NCI-H1694 (cell line): ENCODE measurements at regions not wholly inside any gene's neighbourhood (a gene's known extent, or its start where the extent isn't known, plus 50 kb on each side); places are given as distances from the start of the nearest gene placed in this dataset.
"Not testable (repeated sequence)": the region's sequence is repeated elsewhere in the genome, so short reads cannot be mapped to it uniquely, and the experiment has no call there.

Source experiments
- DNase-seq: peaks from one replicate; lab custom pipeline; 2025; lab: John Stamatoyannopoulos, UW

DNA sequence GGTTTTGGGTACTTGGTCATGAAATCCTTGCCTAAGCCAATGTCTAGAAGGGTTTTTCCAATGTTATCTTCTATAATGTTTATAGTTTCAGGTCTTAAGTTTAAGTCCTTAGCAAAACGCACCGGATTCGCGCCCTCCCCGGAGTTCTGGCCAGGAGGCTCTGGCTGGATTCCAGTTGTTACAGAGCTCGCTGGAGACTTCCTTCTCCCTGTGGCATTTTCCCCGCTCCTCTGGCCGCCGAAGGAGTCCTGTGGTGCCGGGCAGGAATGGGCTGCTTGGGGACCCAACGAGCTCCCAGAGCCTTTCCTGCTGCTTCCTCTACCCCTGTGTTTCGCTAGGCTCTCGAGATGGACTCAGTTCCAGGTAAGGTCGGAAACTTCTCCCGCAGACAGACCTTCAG, 335.9 kb downstream of the AEBP2 start:
- no peak for DNase-seq

DNA sequence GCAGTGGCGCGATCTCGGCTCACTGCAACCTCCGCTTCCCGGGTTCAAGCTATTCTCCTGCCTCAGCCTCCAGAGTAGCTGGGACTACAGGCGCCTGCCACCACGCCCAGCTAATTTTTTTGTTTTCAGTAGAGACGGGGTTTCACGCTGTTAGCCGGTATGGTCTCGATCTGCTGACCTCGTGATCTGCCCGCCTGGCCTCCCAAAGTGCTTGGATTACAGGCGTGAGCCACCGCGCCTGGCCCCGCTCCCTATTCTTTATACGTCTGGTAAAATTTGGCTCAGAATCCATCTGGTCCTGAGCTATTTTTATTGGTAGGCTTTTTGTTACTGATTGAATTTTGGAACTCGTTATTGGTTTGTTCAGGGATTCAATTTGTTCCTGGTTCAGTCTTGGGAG, 336.7 kb downstream of the AEBP2 start:
- DNase-seq = not testable (repeated sequence)

DNA sequence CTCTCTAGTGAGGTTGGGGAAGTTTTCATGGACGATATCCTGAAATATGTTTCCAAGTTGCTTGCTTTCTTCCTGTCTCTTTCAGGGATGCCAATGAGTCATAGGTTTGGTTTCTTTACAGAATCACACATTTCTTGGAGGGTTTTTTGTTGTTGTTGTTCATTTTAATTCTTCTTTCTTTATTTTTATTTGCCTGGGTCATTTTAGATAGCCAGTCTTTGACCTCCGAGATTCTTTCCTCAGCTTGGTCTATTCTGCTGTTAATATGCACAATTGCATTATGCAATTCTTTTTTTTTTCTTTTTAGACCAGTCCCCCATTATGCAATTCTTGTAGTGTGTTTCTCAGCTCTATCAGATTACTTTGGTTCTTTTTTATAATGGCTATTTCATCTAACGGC, 338.9 kb downstream of the AEBP2 start:
- no peak for DNase-seq

DNA sequence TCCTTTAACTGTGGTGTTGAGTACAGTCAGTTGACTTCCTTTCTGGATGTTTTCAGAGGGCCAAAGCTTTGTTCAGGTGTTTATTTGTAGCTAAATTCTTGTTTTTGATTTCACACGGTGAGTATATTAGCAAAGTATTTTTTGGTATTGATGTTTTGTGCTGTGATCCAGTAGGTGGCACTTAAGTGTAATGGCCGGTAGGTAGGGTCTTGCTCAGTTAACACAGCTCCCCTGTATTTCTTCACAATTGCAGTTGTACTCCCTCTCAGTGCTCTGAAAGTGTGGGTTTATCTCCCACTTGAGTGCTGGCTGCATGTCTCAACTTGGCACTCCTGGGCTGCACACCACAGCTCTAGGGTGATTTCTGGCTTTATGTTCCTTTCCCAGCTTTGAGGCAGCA, 339.5 kb downstream of the AEBP2 start:
- no peak for DNase-seq

DNA sequence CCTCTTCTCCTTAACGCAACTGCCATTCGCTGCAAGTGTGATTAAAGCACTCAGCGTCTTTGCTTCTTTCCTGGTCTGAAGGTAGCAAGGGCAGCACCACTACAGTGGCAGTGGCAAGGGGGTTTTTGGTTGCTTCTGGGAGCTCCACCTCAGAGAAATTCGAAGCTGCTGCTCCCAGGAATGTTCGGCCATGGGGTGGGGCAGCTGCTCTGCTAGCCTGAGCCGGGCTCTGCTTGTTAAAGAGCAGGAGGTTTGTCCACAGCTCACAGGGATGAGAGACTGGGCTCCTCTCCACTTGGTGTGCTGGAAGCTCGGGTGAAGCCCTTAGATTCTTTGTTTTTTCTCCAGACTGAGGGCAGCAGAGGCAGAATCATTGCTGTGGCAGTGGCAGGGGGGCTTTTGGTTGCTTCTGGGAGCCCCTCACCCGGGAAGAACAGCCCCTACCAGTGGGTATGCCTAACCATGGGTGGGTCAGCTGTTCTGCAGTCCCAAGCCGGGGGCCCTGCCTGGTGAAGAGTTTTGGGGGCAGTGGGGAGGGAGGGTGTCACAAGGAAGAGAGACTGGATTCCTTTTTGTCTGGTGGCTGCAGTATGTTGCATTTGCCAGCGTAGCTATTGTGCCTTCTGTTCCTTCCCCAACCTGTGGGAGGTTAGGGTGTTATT, 340.2 kb downstream of the AEBP2 start:
- DNase-seq = no peak

DNA sequence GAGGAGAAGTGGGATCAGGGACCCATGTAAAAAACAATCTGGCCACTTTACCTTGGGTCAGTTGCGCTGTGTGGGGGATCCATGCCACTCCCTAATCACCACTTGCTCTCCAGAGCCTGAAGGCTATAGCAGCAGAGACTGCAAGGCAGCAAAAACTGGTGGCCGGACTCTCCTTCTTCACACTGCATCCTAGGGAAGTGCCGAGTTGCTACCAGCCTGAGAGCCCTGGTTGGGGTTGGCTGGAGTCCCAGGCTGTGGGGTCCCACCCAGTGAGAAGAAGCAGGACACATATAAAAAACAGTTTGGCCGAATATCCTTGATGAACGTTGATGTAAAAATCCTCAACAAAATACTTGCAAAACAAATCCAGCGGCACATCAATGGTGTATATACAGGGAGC, 341.2 kb downstream of the AEBP2 start:
- no peak for DNase-seq

DNA sequence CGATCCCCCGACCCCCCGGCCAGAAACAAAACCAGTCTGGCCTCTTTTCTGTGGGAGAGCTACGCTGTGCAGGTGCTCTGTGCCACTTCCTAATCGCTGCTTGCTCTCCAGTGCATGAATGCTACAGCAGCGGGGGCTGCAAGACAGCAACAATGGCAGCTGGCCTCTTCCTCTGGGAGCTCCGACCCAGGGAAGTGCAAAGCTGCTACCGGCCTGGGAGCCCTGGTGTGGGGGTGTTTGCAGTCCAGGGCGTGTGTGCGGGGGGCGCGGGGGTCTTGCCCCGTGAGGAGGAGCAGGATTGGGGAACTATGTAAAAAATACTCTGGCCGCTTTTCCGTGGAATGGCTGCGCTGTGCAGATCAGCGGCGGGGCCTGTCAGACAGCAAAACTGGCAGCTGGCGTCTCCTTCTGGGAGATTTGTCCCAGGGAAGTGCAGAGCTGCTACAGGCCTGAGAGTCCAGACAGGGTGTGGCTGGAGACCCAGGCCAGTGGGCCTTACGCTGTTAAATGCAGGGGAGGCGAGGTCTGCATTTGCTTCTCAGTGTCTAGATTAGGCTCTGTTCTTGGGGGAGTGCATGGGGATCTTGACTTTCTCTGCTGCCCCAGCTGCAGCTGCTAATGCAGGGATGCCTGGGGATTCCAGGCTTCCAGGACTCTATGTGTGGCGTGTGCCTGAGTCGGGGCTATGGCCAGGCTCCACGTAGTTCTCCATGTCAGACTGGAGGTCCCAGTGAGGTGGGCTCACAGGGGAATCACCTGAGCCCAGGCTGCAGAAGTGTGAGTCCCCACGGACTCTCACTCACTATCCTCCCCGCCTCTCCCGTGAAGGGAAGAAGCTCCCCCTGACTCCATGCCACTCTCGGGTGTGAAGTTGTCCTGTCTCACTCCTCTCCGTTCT, 344.5 kb downstream of the AEBP2 start:
- DNase-seq = peak; percentile 14

DNA sequence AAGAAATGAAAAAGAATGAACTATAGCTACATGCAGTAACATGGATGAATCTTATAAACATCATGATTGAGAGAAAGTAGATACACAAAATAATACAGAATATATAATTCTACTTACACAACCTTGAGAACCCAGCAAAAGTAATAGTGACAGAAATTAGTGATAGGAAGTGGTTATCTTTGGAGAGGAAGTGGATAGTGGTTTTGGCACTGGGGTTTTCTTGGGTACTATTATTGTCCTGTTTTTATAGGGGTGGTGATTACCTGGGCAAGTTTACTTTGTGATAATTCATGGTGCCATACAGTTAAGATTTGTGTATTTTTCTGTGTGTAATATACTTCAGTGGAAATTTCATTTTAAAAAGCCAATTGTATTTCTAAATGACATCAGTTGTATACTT, 352.7 kb downstream of the AEBP2 start:
- no peak for DNase-seq

DNA sequence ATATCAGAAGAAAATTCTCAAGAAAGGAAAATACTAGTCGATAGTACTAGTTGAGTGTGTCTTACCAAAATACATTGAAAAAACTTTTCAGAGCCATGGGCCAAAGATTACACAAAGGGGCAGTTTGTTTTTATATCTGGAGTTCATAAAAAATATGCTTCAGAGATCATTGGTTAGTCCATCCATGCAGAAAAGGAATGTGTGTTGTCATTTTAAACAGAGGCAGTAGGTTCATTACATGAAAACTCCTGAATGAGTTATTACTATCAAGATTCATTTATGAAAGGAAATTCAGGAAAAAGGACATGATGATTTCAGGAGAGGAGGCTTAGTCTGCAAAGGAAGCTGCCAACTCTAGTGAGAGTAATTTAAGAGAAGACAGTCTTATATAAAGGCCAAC, 354.8 kb downstream of the AEBP2 start:
- no peak for DNase-seq

DNA sequence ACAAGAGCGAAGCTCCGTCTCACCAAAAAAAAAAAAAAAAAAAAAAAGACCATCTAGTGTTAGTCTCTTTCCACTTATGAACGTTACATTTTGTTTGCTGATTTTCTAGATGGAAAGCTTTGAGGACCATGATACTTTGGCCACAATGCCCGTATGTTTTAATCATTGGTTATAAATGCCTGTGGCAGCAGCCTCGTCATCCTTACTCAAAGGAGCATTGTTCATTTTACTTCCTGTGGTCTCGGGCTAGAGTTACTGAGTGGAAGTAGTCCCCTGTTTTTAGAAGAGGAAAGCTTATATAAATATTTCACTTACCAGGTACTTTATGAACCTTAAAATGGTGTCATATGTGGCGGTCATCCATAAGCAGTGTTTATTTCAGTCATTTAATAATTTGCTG, 359.9 kb downstream of the AEBP2 start:
- no peak for DNase-seq

DNA sequence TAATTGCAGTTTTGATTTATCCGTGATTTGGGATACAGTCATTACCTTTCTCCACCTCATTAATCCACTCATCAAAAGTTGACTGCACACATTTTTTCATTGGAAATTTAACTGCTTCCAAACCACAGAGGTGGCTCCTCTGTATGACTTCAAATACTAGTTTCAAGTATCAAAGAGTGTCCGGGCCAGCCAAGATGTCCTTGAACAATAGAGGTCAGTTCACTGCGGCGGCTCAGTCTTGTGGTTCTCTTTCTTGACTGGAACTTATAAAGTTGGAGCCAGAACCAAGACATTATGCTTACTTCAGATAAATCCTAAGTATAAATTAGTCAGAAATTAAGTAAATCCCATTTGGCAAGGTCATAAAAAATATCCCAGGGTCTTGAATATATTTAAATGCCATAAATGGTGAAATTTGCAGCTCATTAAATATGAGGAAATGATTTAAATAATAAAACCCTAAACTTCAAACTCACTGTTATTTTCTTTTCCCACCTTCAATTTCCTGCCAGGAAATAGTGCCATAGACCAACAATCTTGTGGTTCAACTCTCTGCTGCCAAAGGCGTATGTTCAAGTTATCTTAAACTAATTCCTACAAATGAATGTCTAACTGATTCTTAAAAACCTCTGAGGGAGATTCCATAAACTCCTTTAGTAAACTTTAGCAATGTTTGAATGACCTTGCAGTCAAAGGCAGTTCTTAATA, 360.8 kb downstream of the AEBP2 start:
- DNase-seq = no peak

DNA sequence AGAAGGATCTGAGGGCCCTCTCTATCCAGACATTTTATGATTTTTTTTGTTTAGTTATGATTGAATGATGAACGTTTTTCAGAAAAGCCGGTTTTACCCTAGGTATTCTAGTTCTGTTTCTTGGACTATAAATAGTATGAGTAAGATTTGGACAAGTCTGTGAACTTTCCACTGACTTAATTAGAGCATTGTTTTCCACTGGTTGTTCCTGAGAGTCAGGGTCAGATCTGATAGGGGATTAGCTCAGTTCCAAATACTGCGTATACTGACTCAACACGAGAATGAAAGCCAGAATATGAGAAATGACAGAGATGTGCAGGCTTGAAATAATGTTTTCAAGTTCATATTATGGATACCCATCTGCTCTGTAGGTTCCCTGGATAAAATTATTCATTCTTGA, 361.6 kb downstream of the AEBP2 start:
- no peak for DNase-seq

DNA sequence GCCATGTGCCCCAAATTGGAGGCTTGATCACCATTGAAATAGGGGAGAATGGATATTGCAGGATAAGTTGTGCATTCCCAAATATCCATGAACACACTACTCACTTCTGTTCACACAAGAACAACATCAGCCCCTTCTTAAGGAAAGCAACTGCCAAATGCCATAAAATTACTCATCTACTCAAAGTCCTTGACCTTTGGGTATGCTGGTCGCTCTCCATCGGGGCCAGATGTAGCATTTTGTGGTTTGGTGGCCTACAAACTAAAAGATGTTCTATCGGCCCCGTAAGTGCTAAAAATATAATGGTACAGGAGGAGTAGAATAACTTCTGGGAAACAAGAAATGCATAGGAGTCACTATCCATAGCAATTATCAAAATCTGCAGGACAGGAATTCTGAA, 362.6 kb downstream of the AEBP2 start:
- no peak for DNase-seq

DNA sequence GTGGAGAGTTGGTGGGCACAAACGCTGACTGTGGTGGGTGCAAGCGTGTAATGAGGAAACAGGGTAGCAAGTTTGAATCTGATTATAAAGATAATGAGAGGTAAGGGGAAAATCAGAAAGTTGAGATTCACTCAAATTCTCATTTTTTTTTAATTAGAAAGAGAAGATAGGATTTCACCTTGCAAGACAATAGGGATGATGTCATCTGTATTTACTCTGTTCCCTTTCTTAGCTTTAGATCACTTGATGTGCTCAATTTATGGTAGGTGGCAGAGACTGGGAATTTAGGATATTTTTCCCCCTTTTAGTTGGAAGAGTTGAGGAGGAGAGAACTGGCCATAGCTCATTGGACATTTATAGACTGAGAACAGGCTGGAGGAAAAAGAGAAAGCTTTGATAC, 363.6 kb downstream of the AEBP2 start:
- DNase-seq = no peak

DNA sequence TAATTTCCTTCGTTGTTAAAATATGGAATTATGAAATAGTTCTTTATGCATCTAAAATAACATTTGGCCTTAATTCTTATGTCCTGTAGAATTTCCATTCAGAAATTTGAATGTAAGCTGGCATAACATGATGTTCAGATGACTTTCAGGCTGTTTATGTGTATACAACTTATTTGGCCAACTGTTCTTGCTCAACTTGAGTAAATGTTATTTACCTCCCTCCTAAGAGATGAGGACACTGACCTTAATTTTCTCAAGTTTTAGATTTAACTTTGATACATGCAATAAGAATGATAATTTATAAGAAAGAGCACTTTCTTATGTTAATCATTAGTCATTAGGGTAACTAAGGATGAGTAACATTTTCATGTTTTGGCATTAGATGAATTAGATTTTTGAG, 365.4 kb downstream of the AEBP2 start:
- no peak for DNase-seq

DNA sequence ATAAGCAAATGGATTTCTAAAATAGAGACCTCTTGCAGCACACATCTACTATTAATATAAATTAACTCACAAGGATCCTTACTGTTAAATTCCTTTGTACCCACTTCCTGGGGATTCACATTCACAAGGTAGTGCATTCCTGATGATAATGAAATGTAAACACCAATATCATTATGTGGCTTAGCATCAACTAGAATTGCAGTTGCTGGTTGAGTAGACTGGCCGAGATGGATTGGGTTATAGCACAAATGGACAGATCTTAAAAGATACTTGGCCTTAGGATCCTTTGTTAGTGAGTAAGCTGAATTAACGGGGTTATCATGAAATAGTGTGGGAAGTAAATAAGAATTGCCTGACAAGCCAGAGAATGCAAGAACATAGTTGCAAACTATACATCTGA, 369.1 kb downstream of the AEBP2 start:
- DNase-seq = no peak

DNA sequence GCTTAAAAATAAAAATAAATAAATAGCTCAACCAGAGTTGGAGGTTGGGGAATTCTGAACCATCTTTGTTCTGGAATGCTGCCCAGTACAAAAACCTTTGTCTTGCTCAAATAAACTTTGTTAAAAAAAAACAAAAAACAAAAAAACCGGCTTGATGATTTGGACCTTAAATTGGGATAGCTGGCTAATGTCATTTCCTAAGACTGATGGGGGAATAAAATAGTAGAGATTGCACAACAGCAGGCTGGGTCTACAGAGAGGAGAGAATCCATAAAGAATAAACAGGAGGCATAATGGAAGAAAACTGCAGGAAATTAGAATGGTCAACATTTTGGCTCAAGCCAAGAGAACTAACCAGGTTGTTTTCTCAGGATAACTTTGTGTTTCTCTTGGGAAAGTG, 370.9 kb downstream of the AEBP2 start:
- no peak for DNase-seq

DNA sequence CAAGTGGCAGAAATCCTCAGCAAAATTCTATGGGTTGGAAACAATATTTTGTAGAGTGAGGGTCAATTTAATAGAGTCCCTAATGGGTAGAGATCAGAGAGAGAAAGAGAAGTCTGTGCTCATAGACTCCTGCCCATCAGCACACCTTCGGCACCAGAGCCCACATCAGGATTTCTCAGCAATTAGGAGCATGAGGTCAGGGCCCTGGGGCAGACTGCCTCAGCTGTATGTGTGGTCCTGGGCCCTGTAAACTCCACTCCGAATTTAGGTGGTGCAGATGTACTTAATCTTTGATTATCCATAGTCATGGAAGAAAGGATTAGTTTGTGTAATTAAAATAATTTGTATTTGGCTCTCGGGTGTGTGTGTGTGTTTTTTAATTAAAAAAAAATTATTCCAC, 372.6 kb downstream of the AEBP2 start:
- no peak for DNase-seq

DNA sequence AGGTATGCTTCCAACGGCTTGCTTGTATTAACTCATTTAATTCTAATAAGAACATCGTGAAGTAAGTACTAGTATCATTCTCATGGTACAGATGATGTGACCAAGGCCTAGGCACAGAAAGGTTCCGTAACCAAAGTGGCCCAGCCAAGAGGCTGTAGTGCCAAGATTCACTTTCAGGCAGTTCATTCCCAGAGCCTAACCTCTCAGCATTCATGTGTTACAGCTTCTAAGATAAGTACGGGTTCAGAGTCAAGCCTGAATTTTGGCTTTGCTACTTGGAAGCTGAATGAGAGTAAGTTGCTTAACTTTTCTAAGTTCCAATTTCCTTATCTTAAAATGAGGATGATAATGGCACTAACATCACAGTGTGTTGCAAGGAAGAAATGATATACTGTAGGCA, 379.9 kb downstream of the AEBP2 start:
- no peak for DNase-seq

DNA sequence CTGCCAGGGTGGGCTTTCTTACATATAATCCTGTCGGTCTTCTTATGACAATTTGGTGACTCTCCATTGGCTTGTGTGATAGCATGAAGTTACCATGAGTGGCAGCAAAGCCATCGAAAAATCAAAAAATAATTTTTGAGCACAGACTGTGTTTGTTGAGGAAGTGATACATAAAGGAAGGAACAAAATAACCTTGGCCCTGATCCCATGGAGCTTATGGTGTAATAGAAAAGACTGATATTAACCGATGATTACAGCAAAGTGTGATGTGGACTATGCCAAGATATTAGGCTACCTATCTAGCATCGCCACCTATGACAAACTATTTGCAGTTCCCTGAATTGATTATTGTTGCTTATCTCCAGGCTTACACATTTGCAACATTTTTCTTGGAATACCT, 383.2 kb downstream of the AEBP2 start:
- DNase-seq = no peak

DNA sequence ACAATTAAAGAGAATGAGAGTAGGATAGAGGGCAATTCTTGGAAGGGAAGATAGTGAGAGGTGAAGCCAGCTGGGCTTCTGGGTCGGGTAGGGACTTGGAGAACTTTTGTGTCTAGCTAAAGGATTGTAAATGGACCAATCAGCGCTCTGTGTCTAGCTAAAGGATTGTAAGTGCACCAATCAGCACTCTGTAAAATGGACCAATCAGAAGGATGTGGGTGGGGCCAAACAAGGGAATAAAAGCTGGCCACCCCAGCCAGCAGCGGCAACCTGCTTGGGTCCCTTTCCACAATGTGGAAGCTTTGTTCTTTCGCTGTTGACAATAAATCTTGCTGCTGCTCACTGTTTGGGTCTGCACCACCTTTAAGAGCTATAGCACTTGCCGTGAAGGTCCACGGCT, 384.0 kb downstream of the AEBP2 start:
- DNase-seq = not testable (repeated sequence)

DNA sequence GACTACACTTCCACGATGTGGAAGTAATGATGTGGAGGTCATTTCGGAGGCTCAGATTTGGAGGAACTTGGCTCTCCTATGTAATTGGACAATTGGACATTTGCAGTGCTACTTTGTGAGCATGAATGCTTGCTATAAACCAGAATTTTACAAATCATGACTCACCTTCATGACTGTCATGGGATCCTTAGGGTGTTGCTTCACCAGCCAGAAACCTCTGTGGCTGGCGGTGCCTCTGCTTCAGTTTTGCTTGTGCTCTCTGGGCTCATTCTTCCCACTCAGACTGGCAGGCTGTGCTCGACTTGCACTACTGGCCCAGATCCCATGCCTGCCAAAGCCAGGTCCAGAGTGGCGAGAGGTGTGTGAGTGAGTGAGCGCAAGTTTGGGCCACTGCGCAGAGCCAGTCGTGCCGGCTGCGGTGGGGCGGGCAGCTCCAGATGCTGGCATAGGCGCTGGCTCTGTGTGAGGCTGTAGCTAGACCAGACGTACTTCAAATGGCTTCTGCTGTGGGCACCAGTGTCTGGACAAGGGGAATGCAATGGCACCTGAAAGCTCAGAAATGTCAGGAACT, 387.8 kb downstream of the AEBP2 start:
- no peak for DNase-seq
